Liver (tissue), 8 donors: ENCODE measurements at regions not wholly inside any gene's neighbourhood (a gene's known extent, or its start where the extent isn't known, plus 50 kb on each side); places are given as distances from the start of the nearest gene placed in this dataset.

ENCODE experiments used
- DNase-seq: peaks from one replicate; pipeline ENCODE4 v3.0.0-alpha.2; 2017; ENCODE audit warnings: low spot score
- H3K27ac ChIP-seq, 2 donors: one replicate each; pipeline ENCODE4 v1.7.0; 2013; ENCODE audit warnings: inconsistent platforms in 2 of 2, low read length in 2 of 2, control low read depth in 1 of 2, low read depth in 1 of 2, mild to moderate bottlenecking in 1 of 2
- H3K27me3 ChIP-seq, 4 donors: one replicate each; pipeline versions ENCODE4 v1.6.1 to v1.7.0; 2013; ENCODE audit warnings: low read length in 3 of 4, inconsistent platforms in 1 of 4, mild to moderate bottlenecking in 1 of 4, moderate library complexity in 1 of 4; ENCODE audit not compliant: control insufficient read depth in 4 of 4, insufficient read depth in 4 of 4
- H3K36me3 ChIP-seq, 4 donors: one replicate each; pipeline versions ENCODE4 v1.6.1 to v1.7.0; 2013; ENCODE audit warnings: low read length in 3 of 4, mild to moderate bottlenecking in 3 of 4, low read depth in 1 of 4, moderate library complexity in 1 of 4; ENCODE audit not compliant: control insufficient read depth in 4 of 4, insufficient read depth in 3 of 4
- H3K4me1 ChIP-seq, 4 donors: one replicate each; pipeline versions ENCODE4 v1.6.1 to v1.7.0; 2013; ENCODE audit warnings: low read length in 3 of 4, mild to moderate bottlenecking in 3 of 4, moderate library complexity in 1 of 4; ENCODE audit not compliant: control insufficient read depth in 4 of 4, insufficient read depth in 4 of 4
- H3K4me3 ChIP-seq, 3 donors: one replicate each; pipeline versions ENCODE4 v1.6.1 to v1.7.0; 2013; ENCODE audit warnings: low read length in 3 of 3, control low read depth in 1 of 3, low read depth in 1 of 3, mild to moderate bottlenecking in 1 of 3
- H3K9ac ChIP-seq, 2 donors: one replicate each; pipeline ENCODE4 v1.7.0; 2013; ENCODE audit warnings: low read length in 2 of 2, mild to moderate bottlenecking in 2 of 2, moderate library complexity in 2 of 2, control low read depth in 1 of 2, low read depth in 1 of 2
- H3K9me3 ChIP-seq, 4 donors: one replicate each; pipeline versions ENCODE4 v1.6.1 to v1.7.0; 2013; ENCODE audit warnings: low read length in 3 of 4; ENCODE audit not compliant: control insufficient read depth in 4 of 4
- EGR1 ChIP-seq, 2 donors: IDR thresholded peaks; 2 replicates each; pipeline ENCODE4 v1.6.1; 2016 to 2018; ENCODE audit warnings: antibody characterized with exemption in 2 of 2, low read depth in 2 of 2
- FOXA1 ChIP-seq: IDR thresholded peaks from 2 replicates; pipeline ENCODE4 v1.6.1; 2016; ENCODE audit warnings: antibody characterized with exemption
- FOXA2 ChIP-seq: IDR thresholded peaks from 2 replicates; pipeline ENCODE4 v1.6.1; 2016; ENCODE audit warnings: antibody characterized with exemption
- GABPA ChIP-seq, 2 donors: IDR thresholded peaks in 1 of 2; conservative IDR thresholded peaks in 1 of 2; 2 replicates each; pipeline ENCODE4 v1.6.1; 2016; ENCODE audit warnings: antibody characterized with exemption in 2 of 2, mild to moderate bottlenecking in 1 of 2, moderate library complexity in 1 of 2
- HNF4A ChIP-seq, 2 donors: conservative IDR thresholded peaks; 2 replicates each; pipeline ENCODE4 v1.6.1; 2016; ENCODE audit warnings: antibody characterized with exemption in 2 of 2, mild to moderate bottlenecking in 2 of 2
- HNF4G ChIP-seq: IDR thresholded peaks from 2 replicates; pipeline ENCODE4 v1.6.1; 2016; ENCODE audit warnings: antibody characterized with exemption
- JUND ChIP-seq, 2 donors: IDR thresholded peaks; 2 replicates each; pipeline ENCODE4 v1.6.1; 2016; ENCODE audit warnings: antibody characterized with exemption in 2 of 2
- NR2F2 ChIP-seq: IDR thresholded peaks from 2 replicates; pipeline ENCODE4 v1.6.1; 2016; ENCODE audit warnings: antibody characterized with exemption
- RAD21 ChIP-seq, 2 donors: IDR thresholded peaks; 2 replicates each; pipeline ENCODE4 v1.6.1; 2016; ENCODE audit warnings: antibody characterized with exemption in 2 of 2, mild to moderate bottlenecking in 2 of 2
- RXRA ChIP-seq, 2 donors: IDR thresholded peaks; 2 replicates each; pipeline ENCODE4 v1.6.1; 2017 to 2018; ENCODE audit warnings: antibody characterized with exemption in 2 of 2, mild to moderate bottlenecking in 1 of 2
- SP1 ChIP-seq: IDR thresholded peaks from 2 replicates; pipeline ENCODE4 v1.6.1; 2018; ENCODE audit warnings: antibody characterized with exemption, mild to moderate bottlenecking
- TAF1 ChIP-seq: conservative IDR thresholded peaks from 2 replicates; pipeline ENCODE4 v1.6.1; 2016; ENCODE audit warnings: antibody characterized with exemption, mild to moderate bottlenecking
- YY1 ChIP-seq: IDR thresholded peaks from 2 replicates; pipeline ENCODE4 v1.6.1; 2016; ENCODE audit warnings: antibody characterized with exemption, mild to moderate bottlenecking
- WGBS: extraction: QIAGEN DNeasy Blood & Tissue Kit; methylation state at CpG from one replicate; pipeline ENCODE4 v1.1.7; 2013; 5-methylcytosine and 5-hydroxymethylcytosine counted together
- TF ChIP-seq, protein P1 (sequence below): IDR thresholded peaks from 2 replicates; pipeline ENCODE4 v1.6.1; 2016; ENCODE audit warnings: antibody characterized with exemption
- TF ChIP-seq, protein P2 (sequence below): IDR thresholded peaks from 2 replicates; pipeline ENCODE4 v1.6.1; 2016; ENCODE audit warnings: antibody characterized with exemption
- TF ChIP-seq, protein P3 (sequence below): fragments of 150-350 bp; IDR thresholded peaks from 2 replicates; pipeline ENCODE4 v1.5.1; 2017; ENCODE audit warnings: improper control_type of control experiment, low read depth, low read length; ENCODE audit not compliant: missing input control
- TF ChIP-seq, protein P4 (sequence below): IDR thresholded peaks from 2 replicates; pipeline ENCODE4 v1.6.1; 2016; ENCODE audit warnings: antibody characterized with exemption, mild to moderate bottlenecking
- TF ChIP-seq, protein P5 (sequence below): IDR thresholded peaks from 2 replicates; pipeline ENCODE4 v1.6.1; 2016; ENCODE audit warnings: antibody characterized with exemption
- donor health status: healthy.
- donor health status: healthy.
- donor health status: healthy.
- donor health status: healthy.
- donor health status: healthy.

DNA sequence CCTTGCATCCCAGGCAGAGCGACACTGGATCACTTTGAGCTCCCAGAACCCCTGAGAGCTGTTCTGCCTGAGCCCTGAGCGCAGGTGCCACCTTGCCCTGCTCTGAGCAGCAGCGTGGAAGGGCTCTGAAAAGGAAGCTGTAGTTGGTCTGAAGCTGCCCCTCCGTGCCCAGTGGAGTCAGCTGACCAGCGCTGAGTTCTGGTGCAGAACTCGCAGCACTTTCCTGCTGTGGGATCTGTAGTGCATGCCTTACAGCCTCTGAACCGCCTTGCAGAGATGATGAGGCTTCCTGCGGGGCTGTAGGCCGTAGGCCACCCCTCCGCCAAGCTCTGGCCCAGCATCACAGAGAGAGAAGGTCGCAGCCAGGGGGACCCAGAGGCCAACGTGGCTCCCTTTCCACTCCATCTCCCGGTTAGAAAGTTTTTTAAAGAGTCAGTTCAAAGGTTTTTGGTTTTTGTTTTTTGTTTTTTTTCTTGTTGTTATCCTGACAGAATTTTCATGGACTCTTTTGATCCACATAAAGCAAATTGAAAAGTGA is 158.3 kb upstream of the CST7 start:
- no peaks in the 10 kb centered on the region for H3K9me3 ChIP-seq
- no peak for TF ChIP-seq NR2F2
- no peaks in the 10 kb centered on the region for H3K36me3 ChIP-seq
- no peaks in the 10 kb centered on the region for H3K27me3 ChIP-seq
- 79% methylated on average over 13 of the region's 13 CpGs for WGBS
- H3K9ac ChIP-seq: no peak overlapping the region
- DNase-seq: no peak
- no peaks in the 10 kb centered on the region for H3K4me1 ChIP-seq
- H3K27ac ChIP-seq: no peak overlapping the region
- H3K4me3 ChIP-seq: no peak overlapping the region

DNA sequence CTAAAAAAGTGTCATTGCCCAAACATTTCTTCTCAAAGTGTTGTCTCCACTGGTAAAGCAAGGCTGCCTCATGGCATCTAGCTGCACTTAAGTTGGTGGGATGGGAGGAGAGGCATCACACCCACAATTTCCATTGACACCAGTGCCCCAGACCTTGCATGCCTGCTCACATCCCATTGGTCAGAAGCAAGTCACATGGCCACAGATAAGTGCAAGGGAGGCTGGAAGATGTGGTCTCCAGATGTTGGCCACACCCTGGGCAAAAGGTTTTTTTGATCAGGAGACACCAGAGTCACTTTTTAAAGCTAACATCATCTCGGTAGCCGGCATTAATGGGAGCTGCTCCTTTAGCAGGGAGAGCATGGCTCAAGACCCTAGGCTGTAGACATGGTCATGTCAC is 157.1 kb upstream of the CST7 start:
- no peak for DNase-seq
- WGBS: 94% methylated on average over 2 of the region's 2 CpGs
- no peaks in the 10 kb centered on the region for H3K9me3 ChIP-seq
- H3K36me3 ChIP-seq: no peaks in the 10 kb centered on the region
- no peak overlapping the region for H3K27ac ChIP-seq
- H3K27me3 ChIP-seq: peaks cover 0 to under 1% (median 0%) of the 10 kb centered on the region in 4 donors
- H3K4me3 ChIP-seq: no peak overlapping the region
- no peaks in the 10 kb centered on the region for H3K4me1 ChIP-seq
- no peak overlapping the region for H3K9ac ChIP-seq
- no peak for TF ChIP-seq FOXA1
- TF ChIP-seq, protein P1, sequence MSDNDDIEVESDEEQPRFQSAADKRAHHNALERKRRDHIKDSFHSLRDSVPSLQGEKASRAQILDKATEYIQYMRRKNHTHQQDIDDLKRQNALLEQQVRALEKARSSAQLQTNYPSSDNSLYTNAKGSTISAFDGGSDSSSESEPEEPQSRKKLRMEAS: no peak
- TF ChIP-seq RXRA (IDR thresholded peaks at IDR 0.05): no peak
- TF ChIP-seq HNF4G: no peak
- no peak for TF ChIP-seq YY1
- no peak for TF ChIP-seq TAF1
- no peak for TF ChIP-seq NR2F2

DNA sequence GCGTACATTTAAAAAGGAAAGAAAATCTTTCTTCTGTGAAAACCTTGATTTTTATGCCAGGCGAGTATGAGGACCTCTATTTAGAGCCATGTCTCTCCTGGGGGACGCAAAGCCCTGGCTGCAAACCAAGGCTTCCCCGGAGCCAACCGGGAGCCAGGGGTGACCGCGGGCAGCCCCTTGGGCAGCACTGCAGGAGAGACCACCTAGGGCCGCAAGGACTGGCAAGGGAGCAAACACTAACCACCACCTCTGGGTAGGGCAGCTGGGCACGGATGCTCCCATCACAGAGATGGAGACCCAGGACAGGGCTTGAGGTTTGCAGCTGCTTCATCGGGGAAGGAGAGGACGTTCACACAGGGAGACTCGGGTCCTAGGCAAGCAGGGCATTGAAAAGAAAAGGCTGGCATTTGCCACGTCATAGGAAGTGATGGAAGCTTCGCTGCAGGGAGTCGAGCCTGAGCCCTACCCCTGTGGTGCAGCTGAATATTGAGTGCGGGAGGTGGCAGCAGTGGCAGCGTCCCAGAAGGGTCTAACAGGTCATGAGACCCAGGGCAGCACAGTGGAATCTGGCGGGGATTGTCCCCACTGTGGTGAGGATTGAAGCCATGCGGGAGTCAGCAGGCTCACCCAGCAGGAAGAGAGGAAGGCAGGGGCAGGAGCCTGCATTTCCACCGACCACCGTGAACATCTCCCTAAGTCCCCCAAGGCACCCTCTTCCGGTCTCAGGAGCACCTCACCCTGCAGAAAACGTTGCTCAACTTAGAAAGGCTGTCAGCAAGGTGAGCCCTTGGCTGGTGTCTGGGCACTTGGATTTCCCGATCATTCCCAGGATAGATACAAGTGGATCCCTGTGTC is 156.2 kb upstream of the CST7 start:
- H3K27ac ChIP-seq: no peak overlapping the region
- no peak overlapping the region for H3K4me3 ChIP-seq
- H3K9ac ChIP-seq: no peak overlapping the region
- no peaks in the 10 kb centered on the region for H3K9me3 ChIP-seq
- WGBS: 79% methylated on average over 24 of the region's 24 CpGs
- no peak for DNase-seq
- TF ChIP-seq FOXA1 (no peak), YY1 (no peak), FOXA2 (no peak), EGR1 (IDR thresholded peaks at IDR 0.05; ENCODE audit: low read depth in 2 of 2) (no peak), SP1 (no peak), TAF1 (no peak), HNF4A (conservative IDR thresholded peaks at IDR 0.05) (no peak), HNF4G (no peak), NR2F2 (no peak), GABPA (IDR thresholded peaks at IDR 0.05 in 1 of 2, conservative IDR thresholded peaks at IDR 0.05 in 1 of 2) (no peak), JUND (IDR thresholded peaks at IDR 0.05) (no peak), RAD21 (IDR thresholded peaks at IDR 0.05) (no peak), RXRA (IDR thresholded peaks at IDR 0.05) (no peak)
- TF ChIP-seq, protein P2, sequence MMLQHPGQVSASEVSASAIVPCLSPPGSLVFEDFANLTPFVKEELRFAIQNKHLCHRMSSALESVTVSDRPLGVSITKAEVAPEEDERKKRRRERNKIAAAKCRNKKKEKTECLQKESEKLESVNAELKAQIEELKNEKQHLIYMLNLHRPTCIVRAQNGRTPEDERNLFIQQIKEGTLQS: no peak
- TF ChIP-seq, protein P1: no peak
- TF ChIP-seq, protein P3, sequence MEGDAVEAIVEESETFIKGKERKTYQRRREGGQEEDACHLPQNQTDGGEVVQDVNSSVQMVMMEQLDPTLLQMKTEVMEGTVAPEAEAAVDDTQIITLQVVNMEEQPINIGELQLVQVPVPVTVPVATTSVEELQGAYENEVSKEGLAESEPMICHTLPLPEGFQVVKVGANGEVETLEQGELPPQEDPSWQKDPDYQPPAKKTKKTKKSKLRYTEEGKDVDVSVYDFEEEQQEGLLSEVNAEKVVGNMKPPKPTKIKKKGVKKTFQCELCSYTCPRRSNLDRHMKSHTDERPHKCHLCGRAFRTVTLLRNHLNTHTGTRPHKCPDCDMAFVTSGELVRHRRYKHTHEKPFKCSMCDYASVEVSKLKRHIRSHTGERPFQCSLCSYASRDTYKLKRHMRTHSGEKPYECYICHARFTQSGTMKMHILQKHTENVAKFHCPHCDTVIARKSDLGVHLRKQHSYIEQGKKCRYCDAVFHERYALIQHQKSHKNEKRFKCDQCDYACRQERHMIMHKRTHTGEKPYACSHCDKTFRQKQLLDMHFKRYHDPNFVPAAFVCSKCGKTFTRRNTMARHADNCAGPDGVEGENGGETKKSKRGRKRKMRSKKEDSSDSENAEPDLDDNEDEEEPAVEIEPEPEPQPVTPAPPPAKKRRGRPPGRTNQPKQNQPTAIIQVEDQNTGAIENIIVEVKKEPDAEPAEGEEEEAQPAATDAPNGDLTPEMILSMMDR: no peak
- TF ChIP-seq, protein P4, sequence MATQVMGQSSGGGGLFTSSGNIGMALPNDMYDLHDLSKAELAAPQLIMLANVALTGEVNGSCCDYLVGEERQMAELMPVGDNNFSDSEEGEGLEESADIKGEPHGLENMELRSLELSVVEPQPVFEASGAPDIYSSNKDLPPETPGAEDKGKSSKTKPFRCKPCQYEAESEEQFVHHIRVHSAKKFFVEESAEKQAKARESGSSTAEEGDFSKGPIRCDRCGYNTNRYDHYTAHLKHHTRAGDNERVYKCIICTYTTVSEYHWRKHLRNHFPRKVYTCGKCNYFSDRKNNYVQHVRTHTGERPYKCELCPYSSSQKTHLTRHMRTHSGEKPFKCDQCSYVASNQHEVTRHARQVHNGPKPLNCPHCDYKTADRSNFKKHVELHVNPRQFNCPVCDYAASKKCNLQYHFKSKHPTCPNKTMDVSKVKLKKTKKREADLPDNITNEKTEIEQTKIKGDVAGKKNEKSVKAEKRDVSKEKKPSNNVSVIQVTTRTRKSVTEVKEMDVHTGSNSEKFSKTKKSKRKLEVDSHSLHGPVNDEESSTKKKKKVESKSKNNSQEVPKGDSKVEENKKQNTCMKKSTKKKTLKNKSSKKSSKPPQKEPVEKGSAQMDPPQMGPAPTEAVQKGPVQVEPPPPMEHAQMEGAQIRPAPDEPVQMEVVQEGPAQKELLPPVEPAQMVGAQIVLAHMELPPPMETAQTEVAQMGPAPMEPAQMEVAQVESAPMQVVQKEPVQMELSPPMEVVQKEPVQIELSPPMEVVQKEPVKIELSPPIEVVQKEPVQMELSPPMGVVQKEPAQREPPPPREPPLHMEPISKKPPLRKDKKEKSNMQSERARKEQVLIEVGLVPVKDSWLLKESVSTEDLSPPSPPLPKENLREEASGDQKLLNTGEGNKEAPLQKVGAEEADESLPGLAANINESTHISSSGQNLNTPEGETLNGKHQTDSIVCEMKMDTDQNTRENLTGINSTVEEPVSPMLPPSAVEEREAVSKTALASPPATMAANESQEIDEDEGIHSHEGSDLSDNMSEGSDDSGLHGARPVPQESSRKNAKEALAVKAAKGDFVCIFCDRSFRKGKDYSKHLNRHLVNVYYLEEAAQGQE: no peak
- TF ChIP-seq, protein P5, sequence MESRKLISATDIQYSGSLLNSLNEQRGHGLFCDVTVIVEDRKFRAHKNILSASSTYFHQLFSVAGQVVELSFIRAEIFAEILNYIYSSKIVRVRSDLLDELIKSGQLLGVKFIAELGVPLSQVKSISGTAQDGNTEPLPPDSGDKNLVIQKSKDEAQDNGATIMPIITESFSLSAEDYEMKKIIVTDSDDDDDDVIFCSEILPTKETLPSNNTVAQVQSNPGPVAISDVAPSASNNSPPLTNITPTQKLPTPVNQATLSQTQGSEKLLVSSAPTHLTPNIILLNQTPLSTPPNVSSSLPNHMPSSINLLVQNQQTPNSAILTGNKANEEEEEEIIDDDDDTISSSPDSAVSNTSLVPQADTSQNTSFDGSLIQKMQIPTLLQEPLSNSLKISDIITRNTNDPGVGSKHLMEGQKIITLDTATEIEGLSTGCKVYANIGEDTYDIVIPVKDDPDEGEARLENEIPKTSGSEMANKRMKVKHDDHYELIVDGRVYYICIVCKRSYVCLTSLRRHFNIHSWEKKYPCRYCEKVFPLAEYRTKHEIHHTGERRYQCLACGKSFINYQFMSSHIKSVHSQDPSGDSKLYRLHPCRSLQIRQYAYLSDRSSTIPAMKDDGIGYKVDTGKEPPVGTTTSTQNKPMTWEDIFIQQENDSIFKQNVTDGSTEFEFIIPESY: no peak
- no peaks in the 10 kb centered on the region for H3K4me1 ChIP-seq
- H3K36me3 ChIP-seq: no peaks in the 10 kb centered on the region
- peaks cover 0 to 5% (median 0%) of the 10 kb centered on the region in 4 donors for H3K27me3 ChIP-seq
